GM13976 (cell line): ENCODE measurements at regions not wholly inside any gene's neighbourhood (a gene's known extent, or its start where the extent isn't known, plus 50 kb on each side); places are given as distances from the start of the nearest gene placed in this dataset.
"Not testable (repeated sequence)": the region's sequence is repeated elsewhere in the genome, so short reads cannot be mapped to it uniquely, and the experiment has no call there.

Source experiments
- DNase-seq: peaks from one replicate; pipeline ENCODE4 v3.0.0; 2012; ENCODE audit warnings: low spot score
- CTCF ChIP-seq: IDR thresholded peaks from 2 replicates; pipeline ENCODE4 v1.5.1; 2012; ENCODE audit warnings: borderline replicate concordance, mild to moderate bottlenecking; ENCODE audit not compliant: insufficient read depth; ENCODE audit errors: extremely low read depth, missing control alignments, control extremely low read depth
- in situ Hi-C: fragments of 300-500 bp; cut with MboI; formaldehyde crosslinking; loops from one replicate; pipeline ENCODE4 v1.12.0; 2022; ENCODE audit warnings: low sequenced_read_pairs, mixed read lengths, inconsistent platforms; ENCODE audit not compliant: unreplicated experiment

GRCh38 chr2:204380141-204380881, 165.0 kb upstream of the PARD3B start:
- in situ Hi-C loops = no loop called here
- TF ChIP-seq CTCF = no peak
- no peak for DNase-seq

DNA sequence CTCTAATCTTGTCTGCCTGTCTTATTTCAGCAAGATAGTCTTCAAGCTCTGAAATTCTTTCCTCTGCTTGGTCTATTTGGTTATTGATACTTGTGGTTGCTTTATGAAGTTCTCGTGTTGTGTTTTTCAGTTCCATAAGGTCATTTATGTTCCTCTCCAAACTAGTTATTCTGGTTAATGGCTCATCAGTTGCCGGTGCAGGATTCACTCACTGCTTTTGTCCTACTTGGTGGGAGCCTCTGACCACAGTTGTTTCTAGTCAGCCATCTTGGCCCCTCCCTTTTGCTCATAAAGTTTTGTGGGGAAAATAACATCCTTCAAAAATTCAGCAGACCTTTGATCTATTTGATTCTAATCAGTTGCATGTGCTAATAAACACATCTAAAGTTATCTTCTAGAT, 158.6 kb upstream of the PARD3B start:
- in situ Hi-C loops = no loop called here
- DNase-seq = no peak
- TF ChIP-seq CTCF = no peak

DNA sequence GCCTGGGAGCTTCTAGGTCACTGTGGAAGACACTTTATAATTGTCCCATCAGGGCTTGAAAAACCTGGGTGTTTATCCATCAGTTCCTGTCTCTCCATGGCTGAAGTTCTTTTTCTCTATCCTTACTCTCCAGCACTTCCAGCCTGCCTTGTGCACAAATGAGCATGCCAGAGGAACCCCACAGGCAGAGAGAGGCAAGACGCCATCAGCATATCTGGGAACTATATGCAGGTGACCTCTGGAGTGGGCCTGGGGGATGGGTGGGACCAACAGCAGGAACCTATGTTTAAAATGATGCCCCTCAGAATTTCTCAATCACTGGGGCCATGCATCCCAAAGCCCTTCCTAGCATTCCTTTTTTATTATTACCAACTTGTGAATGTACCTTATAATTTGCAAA, 156.2 kb upstream of the PARD3B start:
- no peak for DNase-seq
- no peak for TF ChIP-seq CTCF
- in situ Hi-C loops = no loop called here

- in situ Hi-C loops = no loop called here
- no peak for TF ChIP-seq CTCF
- DNase-seq = no peak
Measured at GRCh38 chr2:204389856-204390255, 155.4 kb upstream of the PARD3B start.

- no peak for DNase-seq
- in situ Hi-C loops = no loop called here
- no peak for TF ChIP-seq CTCF
Measured at GRCh38 chr2:204395539-204395938, 149.7 kb upstream of the PARD3B start.

GRCh38 chr2:204401114-204401513, 144.2 kb upstream of the PARD3B start:
- in situ Hi-C loops = no loop called here
- TF ChIP-seq CTCF = no peak
- DNase-seq = no peak

GRCh38 chr2:204407204-204408014, 137.9 kb upstream of the PARD3B start:
- DNase-seq = no peak
- no peak for TF ChIP-seq CTCF
- in situ Hi-C loops = no loop called here

GRCh38 chr2:204412782-204413181, 132.5 kb upstream of the PARD3B start:
- in situ Hi-C loops, DNase-seq: not testable (repeated sequence)
